OCI-LY7 (cell line): ENCODE measurements at regions not wholly inside any gene's neighbourhood (a gene's known extent, or its start where the extent isn't known, plus 50 kb on each side); places are given as distances from the start of the nearest gene placed in this dataset.

Source experiments
- BruUV-seq: library from RNA; stranded (reverse); fragments of 400-500 nt; replicated peaks from 2 replicates; lab custom pipeline; 2021; lab: Mats Ljungman, UMichigan
- CTCF ChIA-PET: fragments of 300-600 bp; sonication (Branson Sonifier 250); formaldehyde crosslinking; loops from one replicate; lab custom pipeline; 2022; ENCODE audit warnings: antibody characterized with exemption; ENCODE audit not compliant: unreplicated experiment; lab: Charles Lee
- POLR2A ChIA-PET: fragments of 300-600 bp; sonication (Branson Sonifier 250); formaldehyde crosslinking; loops from one replicate; lab custom pipeline; 2022; ENCODE audit warnings: antibody characterized with exemption; lab: Charles Lee
- DNase-seq: peaks from one replicate; pipeline ENCODE4 v3.0.0-alpha.2; 2015; ENCODE audit warnings: low spot score
- H2AFZ ChIP-seq: fragments of 200-600 bp; sonication (generic), shearing (Covaris generic); 2 replicates; pipeline ENCODE4 v1.6.1; 2014; ENCODE audit warnings: mild to moderate bottlenecking, antibody characterized with exemption, low read length, moderate library complexity
- H3K27ac ChIP-seq: fragments of 200-600 bp; sonication (generic); 2 replicates; pipeline ENCODE4 v1.5.1; 2014; ENCODE audit warnings: mixed run types, low read depth, mild to moderate bottlenecking, moderate library complexity, low read length, inconsistent platforms; ENCODE audit not compliant: poor library complexity, severe bottlenecking
- H3K36me3 ChIP-seq: fragments of 200-600 bp; sonication (generic); 2 replicates; pipeline ENCODE4 v1.6.1; 2014; ENCODE audit warnings: mild to moderate bottlenecking, antibody characterized with exemption, low read length, moderate library complexity, mixed read lengths; ENCODE audit not compliant: insufficient read depth
- H3K4me1 ChIP-seq: fragments of 200-600 bp; sonication (generic); 2 replicates; pipeline ENCODE4 v1.5.1; 2014; ENCODE audit warnings: mild to moderate bottlenecking, low read length; ENCODE audit not compliant: insufficient read depth, poor library complexity, severe bottlenecking
- H3K4me2 ChIP-seq: fragments of 200-600 bp; sonication (generic); 2 replicates; pipeline ENCODE4 v1.6.1; 2014; ENCODE audit warnings: mild to moderate bottlenecking, low read length
- H3K4me3 ChIP-seq: fragments of 200-600 bp; sonication (generic); 2 replicates; pipeline ENCODE4 v1.5.1; 2014; ENCODE audit warnings: mild to moderate bottlenecking, low read depth, low read length; ENCODE audit not compliant: poor library complexity, severe bottlenecking
- H3K79me2 ChIP-seq: fragments of 200-600 bp; sonication (generic); 2 replicates; pipeline ENCODE4 v1.6.1; 2016; ENCODE audit warnings: low read depth, mild to moderate bottlenecking, low read length, moderate library complexity, mixed read lengths; ENCODE audit not compliant: insufficient read depth
- H3K9me2 ChIP-seq: fragments of 200-600 bp; sonication (generic); 2 replicates; pipeline ENCODE4 v1.6.1; 2016; ENCODE audit warnings: mild to moderate bottlenecking, low read length, mixed read lengths; ENCODE audit not compliant: insufficient read depth
- H3K9me3 ChIP-seq: fragments of 200-600 bp; sonication (generic); 2 replicates; pipeline ENCODE4 v1.6.1; 2014; ENCODE audit warnings: mild to moderate bottlenecking, mixed run types, low read length, mixed read lengths
- H4K20me1 ChIP-seq: fragments of 200-600 bp; sonication (generic); 2 replicates; pipeline ENCODE4 v1.6.1; 2014; ENCODE audit warnings: mild to moderate bottlenecking, antibody characterized with exemption, low read length, moderate library complexity, mixed read lengths; ENCODE audit not compliant: insufficient read depth
- EZH2phosphoT487 ChIP-seq: fragments of 200-600 bp; sonication (generic); IDR thresholded peaks from 2 replicates; pipeline ENCODE4 v1.6.1; 2018; ENCODE audit warnings: low read depth, borderline replicate concordance, mild to moderate bottlenecking, mixed run types, antibody characterized with exemption, low read length, moderate library complexity, mixed read lengths
- intact Hi-C: fragments of 100-400 bp; cut with micrococcal nuclease; formaldehyde crosslinking; loops from one replicate; pipeline ENCODE4 v1.10.0; 2022; ENCODE audit not compliant: unreplicated experiment
- TF ChIP-seq, protein P1 (sequence below): fragments of 200-600 bp; sonication (generic); conservative IDR thresholded peaks from 2 replicates; pipeline ENCODE4 v1.5.1; 2014; ENCODE audit warnings: mild to moderate bottlenecking, antibody characterized with exemption, low read length, moderate library complexity, mixed read lengths

DNA sequence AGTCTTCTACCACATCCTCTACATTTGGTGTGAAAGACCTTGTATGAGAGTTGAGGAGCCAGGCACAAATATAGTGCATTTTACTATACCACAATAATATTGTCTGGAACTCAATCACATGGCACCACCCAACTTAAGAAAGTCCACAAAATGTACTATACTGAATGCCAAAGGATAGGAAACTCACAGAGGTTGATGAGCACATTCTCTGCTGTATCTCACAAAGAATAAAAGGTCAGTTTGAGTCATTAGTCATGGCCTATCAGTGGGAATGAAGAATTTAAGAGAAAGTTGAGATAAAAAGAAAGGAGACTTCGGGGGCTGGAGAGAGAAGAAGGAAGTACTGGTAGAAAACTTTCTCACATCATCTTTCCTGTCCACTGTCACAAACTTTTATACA lies 134.3 kb downstream of the RDH14 start:
- no peaks in the 10 kb centered on the region for H3K79me2 ChIP-seq
- no peaks in the 10 kb centered on the region for H3K9me2 ChIP-seq
- H2AFZ ChIP-seq: no peak overlapping the region
- H3K36me3 ChIP-seq: no peaks in the 10 kb centered on the region
- no peaks in the 10 kb centered on the region for H4K20me1 ChIP-seq
- H3K27ac ChIP-seq: no peak overlapping the region
- intact Hi-C loops: no loop called here
- DNase-seq: no peak
- no peaks in the 10 kb centered on the region for H3K4me1 ChIP-seq
- H3K4me3 ChIP-seq: no peak overlapping the region
- POLR2A ChIA-PET: no interaction called here
- no TSS peak for BruUV-seq
- no peaks in the 10 kb centered on the region for H3K9me3 ChIP-seq
- H3K4me2 ChIP-seq: no peak overlapping the region
- CTCF ChIA-PET: no interaction called here
- TF ChIP-seq EZH2phosphoT487: no peak
- TF ChIP-seq, protein P1, sequence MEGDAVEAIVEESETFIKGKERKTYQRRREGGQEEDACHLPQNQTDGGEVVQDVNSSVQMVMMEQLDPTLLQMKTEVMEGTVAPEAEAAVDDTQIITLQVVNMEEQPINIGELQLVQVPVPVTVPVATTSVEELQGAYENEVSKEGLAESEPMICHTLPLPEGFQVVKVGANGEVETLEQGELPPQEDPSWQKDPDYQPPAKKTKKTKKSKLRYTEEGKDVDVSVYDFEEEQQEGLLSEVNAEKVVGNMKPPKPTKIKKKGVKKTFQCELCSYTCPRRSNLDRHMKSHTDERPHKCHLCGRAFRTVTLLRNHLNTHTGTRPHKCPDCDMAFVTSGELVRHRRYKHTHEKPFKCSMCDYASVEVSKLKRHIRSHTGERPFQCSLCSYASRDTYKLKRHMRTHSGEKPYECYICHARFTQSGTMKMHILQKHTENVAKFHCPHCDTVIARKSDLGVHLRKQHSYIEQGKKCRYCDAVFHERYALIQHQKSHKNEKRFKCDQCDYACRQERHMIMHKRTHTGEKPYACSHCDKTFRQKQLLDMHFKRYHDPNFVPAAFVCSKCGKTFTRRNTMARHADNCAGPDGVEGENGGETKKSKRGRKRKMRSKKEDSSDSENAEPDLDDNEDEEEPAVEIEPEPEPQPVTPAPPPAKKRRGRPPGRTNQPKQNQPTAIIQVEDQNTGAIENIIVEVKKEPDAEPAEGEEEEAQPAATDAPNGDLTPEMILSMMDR: no peak

DNA sequence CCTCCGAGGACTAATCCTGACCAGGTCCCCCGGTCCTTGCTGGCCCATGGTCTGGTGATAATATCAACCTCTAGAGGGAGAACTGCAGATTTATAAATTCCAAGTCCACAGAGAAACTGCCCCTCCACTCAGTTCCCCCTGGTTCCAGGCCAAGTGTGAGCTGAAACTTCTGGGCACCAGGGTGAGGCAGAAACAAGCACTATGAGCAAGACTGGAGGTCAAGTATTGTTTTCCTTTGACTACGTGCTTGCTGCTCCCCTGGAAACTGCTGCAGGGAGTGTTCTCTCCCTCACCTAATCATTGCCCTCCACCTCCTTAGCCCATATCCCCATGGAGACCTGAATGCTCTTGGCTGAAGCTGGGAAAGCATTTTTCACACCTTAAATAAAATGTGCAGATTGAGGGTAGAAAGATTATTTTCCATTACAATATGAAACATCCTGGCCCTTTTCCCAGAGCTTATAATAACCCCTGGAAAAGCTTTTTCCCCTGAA lies 135.2 kb downstream of the RDH14 start:
- POLR2A ChIA-PET: interaction anchor here (0.7 kb wide), 1 partner anchor 1225 kb away, joined by 3 read pairs; no protein-coding TSS in a partner anchor
- H3K9me3 ChIP-seq: no peaks in the 10 kb centered on the region
- H3K4me2 ChIP-seq: no peak overlapping the region
- H3K36me3 ChIP-seq: no peaks in the 10 kb centered on the region
- no peak for DNase-seq
- CTCF ChIA-PET: no interaction called here
- no peaks in the 10 kb centered on the region for H4K20me1 ChIP-seq
- no peaks in the 10 kb centered on the region for H3K4me1 ChIP-seq
- no peak overlapping the region for H3K4me3 ChIP-seq
- intact Hi-C loops: no loop called here
- no peaks in the 10 kb centered on the region for H3K79me2 ChIP-seq
- TF ChIP-seq, protein P1: no peak
- no peak for TF ChIP-seq EZH2phosphoT487
- BruUV-seq: no TSS peak
- H2AFZ ChIP-seq: no peak overlapping the region
- H3K27ac ChIP-seq: no peak overlapping the region
- H3K9me2 ChIP-seq: no peaks in the 10 kb centered on the region

DNA sequence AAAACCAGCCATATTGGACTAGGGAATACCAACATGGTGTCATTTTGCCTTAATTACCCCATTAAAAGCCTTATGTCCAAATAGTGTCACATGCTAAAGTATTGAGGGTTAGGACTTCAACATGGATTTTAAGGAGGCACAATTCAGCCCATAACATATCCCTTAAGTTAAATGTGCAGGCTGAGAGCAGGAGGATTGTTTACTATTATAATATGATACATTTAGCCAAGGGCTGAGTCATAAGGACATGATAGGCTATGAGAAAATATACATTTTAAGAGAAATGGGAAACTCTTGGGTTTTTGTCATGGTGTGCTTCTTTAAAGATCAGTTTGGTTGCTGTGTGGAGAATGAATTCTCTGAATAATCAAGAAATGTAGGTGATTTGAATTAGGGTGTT lies 136.8 kb downstream of the RDH14 start:
- TF ChIP-seq EZH2phosphoT487: no peak
- TF ChIP-seq, protein P1: no peak
- Histone ChIP-seq H3K27ac (no peak overlapping the region), H4K20me1 (no peaks in the 10 kb centered on the region), H3K4me3 (no peak overlapping the region), H3K4me2 (no peak overlapping the region), H3K4me1 (no peaks in the 10 kb centered on the region), H2AFZ (no peak overlapping the region), H3K9me2 (no peaks in the 10 kb centered on the region), H3K36me3 (no peaks in the 10 kb centered on the region), H3K9me3 (no peaks in the 10 kb centered on the region), H3K79me2 (no peaks in the 10 kb centered on the region)
- ChIA-PET POLR2A (interaction anchor here (1.0 kb wide), 1 partner anchor 21 kb away, joined by 3 read pairs; no protein-coding TSS in a partner anchor), CTCF (no interaction called here)
- no peak for DNase-seq
- intact Hi-C loops: no loop called here
- BruUV-seq: no TSS peak
